AG04450 (cell line): ENCODE measurements at regions not wholly inside any gene's neighbourhood (a gene's known extent, or its start where the extent isn't known, plus 50 kb on each side); places are given as distances from the start of the nearest gene placed in this dataset.

ENCODE experiments used
- CTCF ChIA-PET: fragments of 300-600, 350-600 bp; formaldehyde crosslinking; extraction: SDS; loops from one replicate; lab custom pipeline; 2022; ENCODE audit warnings: antibody characterized with exemption, inconsistent platforms; lab: Charles Lee
- POLR2A ChIA-PET: fragments of 350-600 bp; formaldehyde crosslinking; extraction: SDS; loops from one replicate; lab custom pipeline; 2021; ENCODE audit warnings: antibody characterized with exemption, inconsistent platforms; lab: Yijun Ruan, JAX
- DNase-seq: peaks from one replicate; pipeline ENCODE4 v3.0.0-alpha.2; 2011; ENCODE audit warnings: low read depth, low spot score
- H3K27ac ChIP-seq: one replicate; pipeline ENCODE4 v1.5.1; 2012; ENCODE audit warnings: low read depth, low read length, control low read depth
- H3K27me3 ChIP-seq: one replicate; pipeline ENCODE4 v1.6.0; 2012; ENCODE audit warnings: low read length; ENCODE audit not compliant: control insufficient read depth, insufficient read depth
- H3K4me3 ChIP-seq: 2 replicates; pipeline ENCODE4 v1.5.1; 2011; ENCODE audit warnings: mild to moderate bottlenecking, low read depth, low read length, control low read depth
- H3K9me3 ChIP-seq: 2 replicates; pipeline ENCODE4 v1.5.1; 2012; ENCODE audit warnings: low read length; ENCODE audit not compliant: control insufficient read depth, insufficient read depth
- CTCF ChIP-seq: IDR thresholded peaks from 2 replicates; pipeline ENCODE4 v1.5.1; 2011; ENCODE audit warnings: low read depth, low read length, control low read depth, inconsistent platforms

GRCh38 chr1:5513846-5514526 is 478.2 kb downstream of the NPHP4 start:
- Histone ChIP-seq H3K27me3 (no peaks in the 10 kb centered on the region), H3K4me3 (no peak overlapping the region), H3K27ac (no peak overlapping the region), H3K9me3 (peaks cover 8% of the 10 kb centered on the region)
- no peak for TF ChIP-seq CTCF
- CTCF ChIA-PET = interaction anchor here (1.0 to 1.2 kb wide), 6 partner anchors 12 to 461 kb away, joined by 3 to 5 read pairs (median 4); no protein-coding TSS in a partner anchor
- no peak for DNase-seq
- POLR2A ChIA-PET = no interaction called here

- POLR2A ChIA-PET = no interaction called here
- no peak for DNase-seq
- CTCF ChIA-PET = interaction anchor here (1.7 kb wide), 1 partner anchor 402 kb away, joined by 5 read pairs; no protein-coding TSS in a partner anchor
- no peak overlapping the region for H3K4me3 ChIP-seq
- no peaks in the 10 kb centered on the region for H3K27me3 ChIP-seq
- H3K9me3 ChIP-seq = peaks cover 8% of the 10 kb centered on the region
- TF ChIP-seq CTCF = no peak
- H3K27ac ChIP-seq = no peak overlapping the region
Observed at GRCh38 chr1:5513179-5513578, 479.0 kb downstream of the NPHP4 start.

- no peak for DNase-seq
- no peak overlapping the region for H3K27ac ChIP-seq
- ChIA-PET POLR2A (no interaction called here), CTCF (interaction anchor here (2.0 to 6.9 kb wide), 3 partner anchors 405 to 471 kb away, joined by 12 to 122 read pairs (median 42); no protein-coding TSS in a partner anchor)
- H3K4me3 ChIP-seq = no peak overlapping the region
- TF ChIP-seq CTCF = no peak
- H3K27me3 ChIP-seq = no peaks in the 10 kb centered on the region
- H3K9me3 ChIP-seq = peaks cover 7% of the 10 kb centered on the region
Observed at GRCh38 chr1:5511381-5512097, 480.7 kb downstream of the NPHP4 start.

GRCh38 chr1:5509664-5510452 is 482.4 kb downstream of the NPHP4 start:
- peak; percentile 87 for TF ChIP-seq CTCF
- no peaks in the 10 kb centered on the region for H3K27me3 ChIP-seq
- no peak overlapping the region for H3K27ac ChIP-seq
- no peak overlapping the region for H3K4me3 ChIP-seq
- CTCF ChIA-PET = interaction anchor here (0.6 to 6.9 kb wide), 19 partner anchors 9 to 473 kb away, joined by 3 to 122 read pairs (median 4); no protein-coding TSS in a partner anchor
- POLR2A ChIA-PET = no interaction called here
- DNase-seq = no peak
- peaks cover 8% of the 10 kb centered on the region; the same call in 1 of the 2 replicates for H3K9me3 ChIP-seq
